ENCODE measurements at regions not wholly inside any gene's neighbourhood (a gene's known extent, or its start where the extent isn't known, plus 50 kb on each side); places are given as distances from the start of the nearest gene placed in this dataset.
"Not testable (repeated sequence)": the region's sequence is repeated elsewhere in the genome, so short reads cannot be mapped to it uniquely, and the experiment has no call there.

- ChIA-PET CTCF (no interaction called here), POLR2A (no interaction called here)
- TF ChIP-seq SUZ12 (IDR thresholded peaks at IDR 0.05) (no peak), FOXK2 (IDR thresholded peaks at IDR 0.05) (no peak)
- DNase-seq (ENCODE audit: extremely low spot score): no peak
Measured at GRCh38 chr6:150689900-150690590, 90.4 kb downstream of the PLEKHG1 start.

GRCh38 chr6:150690681-150691080 lies 91.0 kb downstream of the PLEKHG1 start:
- no peak for TF ChIP-seq FOXA1 (IDR thresholded peaks at IDR 0.05)
- no peak for TF ChIP-seq HDGF (IDR thresholded peaks at IDR 0.05; ENCODE audit: borderline replicate concordance)
- TF ChIP-seq BHLHE40 (IDR thresholded peaks at IDR 0.05; ENCODE audit: borderline replicate concordance): no peak
- no peak for TF ChIP-seq TARDBP (IDR thresholded peaks at IDR 0.05)
- no peak for TF ChIP-seq LEF1 (IDR thresholded peaks at IDR 0.05; ENCODE audit: borderline replicate concordance)
- TF ChIP-seq NFRKB (IDR thresholded peaks at IDR 0.05): no peak
- no peak for TF ChIP-seq SUZ12 (IDR thresholded peaks at IDR 0.05)
- TF ChIP-seq SP1 (IDR thresholded peaks at IDR 0.05): no peak
- no peak for DNase-seq (ENCODE audit: extremely low spot score)
- CTCF ChIA-PET: no interaction called here
- POLR2A ChIA-PET: no interaction called here

- CTCF ChIA-PET: interaction anchor here (0.7 kb wide), 1 partner anchor 297 kb away, joined by 3 read pairs; no protein-coding TSS in a partner anchor
- no peak for TF ChIP-seq SP1 (IDR thresholded peaks at IDR 0.05)
- TF ChIP-seq SUZ12 (IDR thresholded peaks at IDR 0.05): no peak
- TF ChIP-seq L3MBTL2 (conservative IDR thresholded peaks at IDR 0.05): no peak
- TF ChIP-seq TARDBP (IDR thresholded peaks at IDR 0.05): no peak
- no peak for DNase-seq (ENCODE audit: extremely low spot score)
- POLR2A ChIA-PET: no interaction called here
Measured at GRCh38 chr6:150691463-150691862, 91.8 kb downstream of the PLEKHG1 start.

- POLR2A ChIA-PET: no interaction called here
- no peak for TF ChIP-seq HDGF (IDR thresholded peaks at IDR 0.05; ENCODE audit: borderline replicate concordance)
- no peak for TF ChIP-seq PKNOX1 (IDR thresholded peaks at IDR 0.05)
- no peak for TF ChIP-seq ELF4 (IDR thresholded peaks at IDR 0.05)
- no peak for TF ChIP-seq ARNT (IDR thresholded peaks at IDR 0.05)
- TF ChIP-seq FOXA1 (IDR thresholded peaks at IDR 0.05): no peak
- TF ChIP-seq BHLHE40 (IDR thresholded peaks at IDR 0.05; ENCODE audit: borderline replicate concordance): no peak
- TF ChIP-seq TARDBP (IDR thresholded peaks at IDR 0.05): no peak
- no peak for TF ChIP-seq LEF1 (IDR thresholded peaks at IDR 0.05; ENCODE audit: borderline replicate concordance)
- TF ChIP-seq L3MBTL2 (conservative IDR thresholded peaks at IDR 0.05): no peak
- TF ChIP-seq SUZ12 (IDR thresholded peaks at IDR 0.05): no peak
- TF ChIP-seq SP1 (IDR thresholded peaks at IDR 0.05): no peak
- no peak for TF ChIP-seq CTBP1 (IDR thresholded peaks at IDR 0.05; ENCODE audit: borderline replicate concordance)
- no peak for DNase-seq (ENCODE audit: extremely low spot score)
- CTCF ChIA-PET: no interaction called here
Measured at GRCh38 chr6:150692604-150693003, 92.9 kb downstream of the PLEKHG1 start.

- DNase-seq (ENCODE audit: extremely low spot score): no peak
- ChIA-PET CTCF (interaction anchor here (0.7 to 1.2 kb wide), 3 partner anchors 94 to 519 kb away, joined by 3 read pairs; no protein-coding TSS in a partner anchor), POLR2A (no interaction called here)
- TF ChIP-seq NFRKB (IDR thresholded peaks at IDR 0.05) (no peak), ARNT (IDR thresholded peaks at IDR 0.05) (no peak), PKNOX1 (IDR thresholded peaks at IDR 0.05) (peak; percentile 62)
Measured at GRCh38 chr6:150694889-150695288, 95.2 kb downstream of the PLEKHG1 start.

- TF ChIP-seq FOXA1 (IDR thresholded peaks at IDR 0.05): no peak
- TF ChIP-seq FOXM1 (IDR thresholded peaks at IDR 0.05; ENCODE audit: borderline replicate concordance): no peak
- TF ChIP-seq BHLHE40 (IDR thresholded peaks at IDR 0.05; ENCODE audit: borderline replicate concordance): no peak
- no peak for TF ChIP-seq FOXK2 (IDR thresholded peaks at IDR 0.05)
- no peak for TF ChIP-seq ZNF384 (IDR thresholded peaks at IDR 0.05)
- no peak for TF ChIP-seq L3MBTL2 (conservative IDR thresholded peaks at IDR 0.05)
- no peak for TF ChIP-seq LEF1 (IDR thresholded peaks at IDR 0.05; ENCODE audit: borderline replicate concordance)
- TF ChIP-seq PKNOX1 (IDR thresholded peaks at IDR 0.05): no peak
- TF ChIP-seq ARNT (IDR thresholded peaks at IDR 0.05): no peak
- no peak for TF ChIP-seq ELF4 (IDR thresholded peaks at IDR 0.05)
- no peak for TF ChIP-seq SUZ12 (IDR thresholded peaks at IDR 0.05)
- no peak for TF ChIP-seq SP1 (IDR thresholded peaks at IDR 0.05)
- TF ChIP-seq CTBP1 (IDR thresholded peaks at IDR 0.05; ENCODE audit: borderline replicate concordance): no peak
- no peak for TF ChIP-seq TARDBP (IDR thresholded peaks at IDR 0.05)
- no peak for TF ChIP-seq HDGF (IDR thresholded peaks at IDR 0.05; ENCODE audit: borderline replicate concordance)
- ChIA-PET POLR2A (interaction anchor here (1.2 kb wide), 1 partner anchor 8 kb away, joined by 3 read pairs; no protein-coding TSS in a partner anchor), CTCF (interaction anchor here (0.7 to 2.5 kb wide), 3 partner anchors 10 to 95 kb away, joined by 3 to 18 read pairs (median 3); no protein-coding TSS in a partner anchor)
- no peak for DNase-seq (ENCODE audit: extremely low spot score)
Measured at GRCh38 chr6:150695652-150696051, 96.0 kb downstream of the PLEKHG1 start.

- TF ChIP-seq PKNOX1 (IDR thresholded peaks at IDR 0.05) (0 out of 2 replicates have a peak, but pooled peaks have one; percentile 25), SP1 (IDR thresholded peaks at IDR 0.05) (no peak)
- ChIA-PET POLR2A (interaction anchor here (1.2 kb wide), 1 partner anchor 8 kb away, joined by 3 read pairs; no protein-coding TSS in a partner anchor), CTCF (interaction anchor here (0.7 to 2.5 kb wide), 2 partner anchors 10 to 30 kb away, joined by 3 to 18 read pairs; no protein-coding TSS in a partner anchor)
- no peak for DNase-seq (ENCODE audit: extremely low spot score)
Measured at GRCh38 chr6:150696190-150696589, 96.5 kb downstream of the PLEKHG1 start.

- POLR2A ChIA-PET: interaction anchor here (1.2 kb wide), 1 partner anchor 9 kb away, joined by 3 read pairs; no protein-coding TSS in a partner anchor
- CTCF ChIA-PET: interaction anchor here (2.5 kb wide), 1 partner anchor 11 kb away, joined by 18 read pairs; no protein-coding TSS in a partner anchor
- DNase-seq (ENCODE audit: extremely low spot score): not testable (repeated sequence)
Measured at GRCh38 chr6:150696918-150697317, 97.2 kb downstream of the PLEKHG1 start.
